ENCODE measurements at regions not wholly inside any gene's neighbourhood (a gene's known extent, or its start where the extent isn't known, plus 50 kb on each side); places are given as distances from the start of the nearest gene placed in this dataset.

DNA sequence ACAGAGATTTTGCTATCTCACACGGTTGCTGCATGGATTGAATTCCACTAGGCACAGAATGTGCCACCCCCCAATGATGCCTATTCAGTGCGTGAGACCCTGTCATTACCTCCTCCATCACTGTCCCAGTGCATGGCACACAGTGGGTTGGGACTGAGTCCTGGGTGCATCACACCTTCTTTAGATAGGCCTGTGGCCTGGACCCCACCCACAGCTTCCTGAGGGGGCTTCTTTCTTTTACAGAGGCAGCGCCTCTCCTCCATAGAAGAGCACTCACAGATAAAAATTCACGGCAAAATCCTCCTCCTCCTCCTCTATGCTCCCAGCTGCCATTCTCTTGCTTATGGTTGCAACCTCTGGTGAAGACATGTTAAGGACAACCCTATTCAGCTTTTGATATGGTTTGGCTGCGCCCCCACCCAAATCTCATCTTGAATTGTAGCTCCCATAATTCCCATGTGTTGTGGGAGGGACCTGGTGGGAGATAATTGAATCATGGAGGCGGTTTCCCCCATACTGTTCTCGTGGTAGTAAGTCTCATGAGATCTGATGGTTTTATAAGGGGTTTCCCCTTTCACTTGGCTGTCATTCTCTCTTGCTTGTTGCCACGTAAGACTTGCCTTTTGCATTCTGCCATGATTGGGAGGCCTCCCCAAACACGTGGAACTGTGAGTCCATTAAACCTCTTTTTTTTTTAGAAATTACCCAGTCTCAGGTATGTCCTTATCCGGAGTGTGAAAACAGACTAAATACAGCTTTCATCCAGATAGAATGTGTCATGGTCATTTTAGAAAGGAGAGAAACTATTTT, 147.6 kb downstream of the KLF13 start:
- no peak for DNase-seq

DNA sequence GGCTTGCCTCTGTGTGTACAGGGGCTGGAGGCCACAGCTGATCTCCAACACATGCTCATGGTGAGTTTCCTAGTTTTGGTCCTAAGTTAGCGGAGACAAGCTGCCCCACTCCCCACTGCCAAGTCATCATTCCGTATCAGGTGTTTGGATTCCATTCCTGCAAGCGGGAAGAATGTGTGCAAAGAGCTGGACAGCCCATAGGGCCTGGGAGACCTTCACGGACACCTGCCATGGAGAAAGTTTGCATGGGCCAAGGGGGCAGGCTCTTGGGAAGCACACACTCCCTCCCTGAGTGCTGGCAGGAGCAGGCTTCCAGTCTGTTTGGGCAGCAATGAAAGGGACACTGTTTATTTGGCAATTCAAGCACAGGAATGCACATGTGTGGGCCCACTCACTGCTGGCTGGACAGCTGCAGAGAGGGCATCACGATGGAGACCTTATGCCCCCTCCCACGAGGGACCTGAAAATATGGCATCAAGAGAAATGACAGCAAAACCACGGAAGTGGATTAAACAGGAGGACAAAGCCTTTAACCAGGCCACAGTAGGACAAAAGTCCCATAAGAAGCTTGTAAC, 149.7 kb downstream of the KLF13 start:
- DNase-seq, result no peak

GRCh38 chr15:31476866-31477265, 150.2 kb downstream of the KLF13 start:
- DNase-seq, result no peak

DNA sequence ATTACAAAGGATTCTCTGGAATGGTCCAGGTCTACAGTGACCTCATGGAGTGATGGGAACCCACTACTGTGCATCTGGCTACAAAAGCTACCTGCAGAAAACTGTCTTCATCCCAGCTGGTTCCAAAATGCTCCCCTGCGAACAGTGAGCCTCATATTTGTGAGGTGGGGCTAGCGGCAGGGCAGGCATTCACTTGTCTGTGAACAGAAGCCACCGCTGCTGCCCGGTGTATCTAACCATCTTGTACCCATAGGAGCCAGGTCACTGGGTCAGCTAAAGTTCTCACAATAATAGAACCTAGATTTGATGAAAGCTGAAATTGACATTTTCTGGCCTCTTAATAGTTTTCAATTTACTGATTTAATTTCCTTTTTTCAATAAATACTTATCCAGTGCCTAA, 150.7 kb downstream of the KLF13 start:
- no peak for DNase-seq

DNA sequence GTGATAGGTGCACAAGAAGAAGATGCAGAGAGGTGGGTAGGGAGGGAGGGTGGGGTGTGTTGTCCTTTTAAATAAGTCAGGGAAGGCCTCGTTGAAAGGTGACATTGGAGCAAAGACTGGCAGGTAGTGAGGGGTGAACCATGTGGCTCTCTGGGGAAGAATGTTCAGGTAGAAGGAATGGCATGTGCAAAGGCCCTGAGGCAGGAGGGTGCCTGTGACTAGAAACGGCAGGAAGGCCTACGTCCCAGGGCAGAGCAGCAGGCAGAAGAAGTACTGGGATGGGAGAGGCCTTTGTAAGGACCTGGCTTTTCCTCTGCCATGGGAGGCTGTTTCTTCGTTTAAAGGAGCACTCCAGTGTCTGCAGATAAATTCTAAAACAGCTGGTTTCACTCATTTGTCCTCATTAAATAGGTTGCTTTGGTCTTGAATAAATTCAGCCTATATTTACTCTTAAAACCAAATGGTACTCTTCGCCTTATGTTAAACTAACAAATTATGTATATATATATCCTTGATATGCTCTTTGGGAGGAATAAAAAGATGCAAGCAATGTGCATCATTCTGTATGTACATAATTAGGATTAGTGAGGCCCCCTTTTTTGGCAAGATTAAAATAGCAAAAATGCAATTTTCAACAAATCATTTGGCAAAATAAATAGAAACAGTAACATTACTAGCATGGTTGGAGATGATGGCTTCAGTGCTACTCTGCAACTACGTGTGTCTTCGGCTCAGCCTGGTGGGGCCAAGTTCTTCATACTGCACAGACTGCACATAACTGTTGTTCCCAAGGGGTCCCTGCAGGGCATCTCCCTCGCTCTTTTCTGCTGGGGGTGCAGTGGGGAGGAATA, 151.4 kb downstream of the KLF13 start:
- DNase-seq, result no peak

DNA sequence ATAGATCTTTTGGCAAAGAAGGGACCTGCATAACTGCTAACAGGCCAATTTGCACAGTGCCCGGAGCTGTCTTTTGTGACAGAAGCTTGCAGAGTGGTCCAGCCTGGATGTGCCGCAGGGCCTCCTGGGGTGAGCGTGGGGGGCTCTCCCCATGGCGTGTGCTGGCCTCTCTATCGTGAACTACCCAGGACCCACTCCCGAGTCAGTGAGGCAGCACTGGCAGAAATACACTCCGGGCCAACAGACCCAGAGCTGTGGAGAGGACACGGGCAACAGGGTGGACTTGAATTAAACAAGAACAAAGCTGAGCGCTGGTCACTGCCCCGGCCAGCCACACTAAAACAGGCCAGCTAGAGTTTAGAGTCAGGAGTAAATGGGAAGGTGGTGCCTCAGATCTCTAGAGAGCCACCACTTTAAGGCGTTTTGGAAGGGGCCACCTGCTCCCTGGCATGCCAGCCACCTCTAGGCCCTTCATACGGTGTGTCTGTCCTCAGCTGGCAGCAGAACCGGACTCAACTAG, 152.1 kb downstream of the KLF13 start:
- no peak for DNase-seq

DNA sequence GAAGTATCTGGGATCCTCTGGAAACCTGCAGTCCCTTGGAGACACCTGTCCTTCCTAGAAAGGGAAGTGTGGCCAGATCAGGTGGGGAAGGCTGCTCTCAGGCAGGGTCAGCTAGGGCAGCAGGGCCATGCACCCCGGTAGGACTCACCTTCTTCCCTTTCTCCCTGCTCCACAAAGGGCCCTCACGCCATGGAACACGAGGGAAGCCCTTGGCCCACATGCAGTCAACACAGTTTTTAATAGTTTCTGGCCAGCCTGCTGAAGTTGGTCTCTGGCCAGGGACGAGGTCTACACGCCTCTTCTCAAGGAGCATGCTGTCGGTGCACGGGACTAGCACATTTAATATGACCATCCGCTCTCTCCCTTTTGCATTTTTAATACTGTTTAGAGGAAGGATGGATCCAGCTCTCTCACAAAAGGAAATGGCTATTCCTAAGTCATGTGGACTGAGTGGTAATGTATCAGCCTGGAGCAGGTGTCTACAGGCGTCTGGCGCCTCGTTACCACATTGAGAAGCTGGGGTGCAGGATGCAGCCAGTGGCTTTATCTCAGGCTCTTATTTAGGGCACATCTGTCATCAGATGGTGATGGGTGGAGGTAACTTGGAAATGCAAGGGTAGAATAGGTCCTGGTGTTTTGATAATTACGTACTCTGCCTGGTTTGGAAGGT, 153.9 kb downstream of the KLF13 start:
- peak; percentile 56 for DNase-seq

- no peak for DNase-seq
These were observed 154.5 kb downstream of the KLF13 start for GRCh38 chr15:31481142-31481541.

GRCh38 chr15:31482122-31482922, 155.7 kb downstream of the KLF13 start:
- DNase-seq, result no peak

- DNase-seq, result no peak
These were observed 156.7 kb downstream of the KLF13 start for GRCh38 chr15:31483053-31483985.

GRCh38 chr15:31483986-31484951, 157.6 kb downstream of the KLF13 start:
- DNase-seq, result no peak

- DNase-seq, result no peak
These were observed 158.4 kb downstream of the KLF13 start for GRCh38 chr15:31484986-31485385.

DNA sequence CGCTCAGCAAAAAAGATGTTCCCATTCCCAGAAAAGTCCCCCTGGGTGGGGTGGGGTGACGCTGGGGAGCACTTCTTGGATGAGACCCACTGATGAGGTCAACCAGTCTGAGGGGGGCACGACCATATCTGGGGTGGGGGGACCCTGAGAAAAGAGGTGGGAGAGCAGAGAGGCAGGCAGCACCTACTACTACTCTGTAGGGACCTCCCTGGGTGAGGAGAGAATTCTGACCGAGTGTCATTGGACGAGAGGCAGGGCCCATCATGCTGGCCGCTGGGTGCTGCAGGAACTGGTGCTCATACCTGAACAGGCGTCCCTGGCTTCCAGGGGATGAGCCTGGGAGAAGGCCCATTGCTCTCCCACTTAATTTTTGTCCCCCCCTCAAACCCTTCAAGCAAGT, 158.8 kb downstream of the KLF13 start:
- no peak for DNase-seq

DNA sequence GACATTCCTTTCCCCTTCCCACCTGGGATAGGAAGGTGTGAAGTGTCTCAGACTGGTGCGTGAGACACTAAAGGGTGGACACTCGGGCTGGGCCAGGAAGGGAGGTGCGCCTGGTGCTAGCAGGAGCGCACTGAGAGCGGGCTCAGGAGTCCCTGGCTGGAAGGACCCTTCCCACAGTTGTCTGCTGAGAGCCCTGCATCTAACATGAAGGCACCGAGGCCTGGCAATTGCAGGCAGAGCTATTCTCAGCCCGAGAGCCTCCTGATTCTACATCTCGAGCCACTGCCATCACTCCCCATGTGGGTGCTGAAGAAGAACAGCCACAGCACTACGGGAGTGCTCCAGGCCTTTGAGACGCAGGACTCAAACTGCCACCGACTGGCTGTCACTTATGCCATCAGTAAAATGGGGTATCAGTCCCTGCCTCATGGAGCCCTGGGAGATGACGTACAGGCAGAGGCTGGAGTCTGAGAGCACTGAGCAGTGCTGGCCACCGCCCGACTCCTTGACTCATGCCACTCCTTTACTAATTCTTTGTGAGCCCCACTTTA, 159.4 kb downstream of the KLF13 start:
- no peak for DNase-seq

DNA sequence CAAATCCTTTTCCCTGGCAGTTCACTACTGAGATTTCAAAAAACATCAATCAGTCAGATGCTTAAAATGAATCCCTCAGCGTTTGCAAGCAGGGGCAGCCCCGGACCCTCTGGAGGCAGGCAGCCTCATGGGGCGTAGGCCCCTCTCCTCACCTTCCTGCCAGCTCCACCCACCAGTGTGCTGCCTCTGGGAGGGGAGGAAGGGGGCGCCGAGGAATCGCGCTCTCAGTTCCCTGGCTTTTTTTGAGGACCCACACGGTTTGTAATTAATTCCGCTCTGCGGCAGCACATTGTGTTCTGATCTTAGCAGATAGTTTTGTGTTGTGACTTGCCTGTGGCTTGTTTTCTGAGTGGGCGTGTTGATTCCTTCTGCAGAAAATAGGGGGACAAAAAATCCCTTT, 159.9 kb downstream of the KLF13 start:
- DNase-seq, result no peak

DNA sequence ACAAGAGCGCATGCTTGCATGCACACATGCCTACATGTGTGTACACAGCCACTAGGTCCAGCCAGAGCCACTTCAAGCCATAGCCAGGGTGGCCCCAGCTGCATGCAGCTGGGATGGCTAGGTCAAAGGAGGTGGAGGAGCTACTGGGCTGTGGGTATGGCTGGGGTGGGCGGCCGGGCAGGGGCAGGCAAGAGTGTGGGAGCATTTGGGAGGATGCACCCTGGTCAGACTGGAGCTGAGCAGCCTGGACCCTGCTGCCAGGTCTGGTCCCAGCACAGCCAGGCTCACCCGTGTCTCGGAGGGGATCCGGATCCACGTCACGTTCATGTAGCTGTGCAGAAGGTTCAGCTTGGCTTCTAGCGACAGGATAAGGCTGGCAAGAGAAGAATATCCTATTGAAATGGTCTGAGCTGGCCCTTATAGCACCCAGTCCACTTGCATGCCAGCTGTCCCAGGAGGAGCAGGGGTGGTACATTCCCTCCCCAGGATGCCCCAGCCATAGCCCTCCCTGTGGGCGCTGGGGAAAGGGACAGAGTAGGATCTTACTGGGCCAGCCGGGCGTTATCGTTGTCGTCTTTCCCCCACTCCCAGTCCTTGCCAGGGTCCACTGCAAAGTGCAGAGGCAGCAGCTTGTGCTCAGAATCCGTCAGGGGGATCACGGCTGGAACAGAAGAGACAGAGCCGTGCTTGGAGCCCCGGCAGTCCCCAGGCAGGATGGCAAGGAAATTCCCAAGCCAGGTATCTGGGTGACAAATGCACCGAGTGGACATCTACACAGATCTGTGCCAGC, 160.5 kb downstream of the KLF13 start:
- DNase-seq, result no peak

GRCh38 chr15:31487811-31488436, 161.3 kb downstream of the KLF13 start:
- DNase-seq, result no peak

All from DMS 273 treated with DMSO at 0.1 percent for 48 hours (cell line).